Gastrocnemius medialis (tissue), 4 donors: ENCODE measurements at regions not wholly inside any gene's neighbourhood (a gene's known extent, or its start where the extent isn't known, plus 50 kb on each side); places are given as distances from the start of the nearest gene placed in this dataset.

Experiments used
- ATAC-seq, 2 donors: fragments of 150-250 bp; one replicate each; pipeline ENCODE4 v1.9.1; 2016
- DNase-seq, 2 donors: peaks; one replicate each; pipeline ENCODE4 v3.0.0-alpha.2; 2019
- H3K27ac ChIP-seq, 4 donors: fragments of 200-600 bp; sonication (generic); 1 replicate in 1 of 4; 2 replicates in 3 of 4; pipeline ENCODE4 v1.5.1; 2016 to 2018; ENCODE audit warnings: mild to moderate bottlenecking in 2 of 4, moderate library complexity in 1 of 4
- H3K27me3 ChIP-seq, 3 donors: fragments of 200-600 bp; sonication (generic) in 2 of 3; 1 replicate in 1 of 3; 2 replicates in 2 of 3; pipeline versions ENCODE4 v1.5.1 to v1.6.0; 2016 to 2019; ENCODE audit warnings: mild to moderate bottlenecking in 1 of 3, moderate library complexity in 1 of 3
- H3K36me3 ChIP-seq, 2 donors: fragments of 200-600 bp; sonication (generic) in 1 of 2; one replicate each; pipeline ENCODE4 v1.5.1; 2017 to 2018
- H3K4me1 ChIP-seq, 2 donors: fragments of 200-600 bp; sonication (generic) in 1 of 2; one replicate each; pipeline ENCODE4 v1.5.1; 2016 to 2017; ENCODE audit warnings: mild to moderate bottlenecking in 2 of 2
- H3K4me3 ChIP-seq, 4 donors: fragments of 200-600 bp; sonication (generic) in 3 of 4; 1 replicate in 1 of 4; 2 replicates in 3 of 4; pipeline ENCODE4 v1.5.1; 2016 to 2019; ENCODE audit warnings: mild to moderate bottlenecking in 2 of 4
- H3K9me3 ChIP-seq, 3 donors: fragments of 200-600 bp; sonication (generic) in 2 of 3; 1 replicate in 1 of 3; 2 replicates in 2 of 3; pipeline ENCODE4 v1.5.1; 2016 to 2019
- CTCF ChIP-seq, 5 experiments: fragments of 450-650 bp in 3 of 5; fragments of 200-600 bp in 2 of 5; sonication (generic) in 2 of 5; IDR thresholded peaks in 4 of 5; conservative IDR thresholded peaks in 1 of 5; 1 replicate in 4 of 5; 2 replicates in 1 of 5; pipeline ENCODE4 v1.5.1; 2016 to 2019; ENCODE audit warnings: antibody characterized with exemption in 5 of 5, mild to moderate bottlenecking in 3 of 5, moderate library complexity in 3 of 5
- POLR2A ChIP-seq, 2 donors: fragments of 450-650 bp; IDR thresholded peaks; one replicate each; pipeline ENCODE4 v1.6.1; 2017; ENCODE audit warnings: antibody characterized with exemption in 2 of 2, mild to moderate bottlenecking in 2 of 2, moderate library complexity in 2 of 2
- in situ Hi-C, 4 donors: fragments of 200-750 bp; cut with MboI; loops; one replicate each; pipeline versions ENCODE4 v1.15.0 to v1.8.0; 2017; ENCODE audit warnings: low sequenced_read_pairs in 4 of 4
- intact Hi-C: fragments of 100-400 bp; cut with DNase I; formaldehyde crosslinking; loops from one replicate; pipeline ENCODE4 v1.15.1; 2023; ENCODE audit warnings: low total_unique reads

DNA sequence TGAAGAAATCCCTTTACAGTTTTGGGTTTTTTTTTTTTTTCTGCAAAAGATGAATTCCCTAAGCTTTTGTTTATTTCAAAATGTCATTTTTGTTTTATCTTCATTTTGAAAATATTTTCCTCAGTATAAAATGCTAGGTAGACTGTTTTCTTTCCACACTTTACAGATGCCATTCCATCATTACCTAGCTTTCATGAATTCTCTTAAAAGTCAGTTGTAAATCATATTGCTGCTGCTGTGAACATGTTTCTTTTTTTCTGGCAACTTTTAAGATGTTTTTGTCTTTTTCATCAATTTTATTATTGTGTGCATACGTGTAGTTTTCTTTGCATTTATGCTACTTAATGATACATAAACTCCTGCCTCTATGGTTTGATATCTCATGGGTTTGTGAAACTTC, 168.3 kb downstream of the FAXC start:
- no peak overlapping the region for H3K27ac ChIP-seq
- no peaks in the 10 kb centered on the region for H3K36me3 ChIP-seq
- H3K27me3 ChIP-seq, result no peaks in the 10 kb centered on the region
- intact Hi-C loops (no loop called here), in situ Hi-C loops (no loop called here)
- DNase-seq (no peak), ATAC-seq (no peak)
- H3K4me1 ChIP-seq, result peaks cover 0 to 7% of the 10 kb centered on the region in 2 donors
- peaks cover 0 to 5% (median 4%) of the 10 kb centered on the region in 3 donors for H3K9me3 ChIP-seq
- no peak for TF ChIP-seq POLR2A (IDR thresholded peaks at IDR 0.05)
- no peak for TF ChIP-seq CTCF (IDR thresholded peaks at IDR 0.05 in 4 of 5, conservative IDR thresholded peaks at IDR 0.05 in 1 of 5)
- no peak overlapping the region for H3K4me3 ChIP-seq

DNA sequence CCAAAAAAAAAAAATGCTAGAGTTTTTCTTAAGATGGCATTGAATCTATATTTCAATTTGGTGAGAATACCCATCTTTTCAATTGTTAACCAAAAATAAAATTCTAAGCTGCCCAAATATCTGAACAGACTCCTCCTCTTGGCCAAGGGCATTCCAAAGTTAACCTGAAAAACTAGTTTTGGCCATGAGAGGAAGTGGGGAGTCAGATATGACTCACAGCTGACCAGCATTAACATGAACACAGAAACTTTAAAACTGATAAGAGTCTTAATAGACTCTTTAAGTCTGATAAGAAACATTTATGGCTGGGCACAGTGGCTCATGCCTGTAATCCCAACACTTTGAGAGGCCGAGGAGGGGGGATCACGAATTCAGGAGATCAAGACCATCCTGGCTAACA, 171.3 kb downstream of the FAXC start:
- Histone ChIP-seq H3K27ac (no peak overlapping the region), H3K9me3 (peaks cover 0 to 5% (median 4%) of the 10 kb centered on the region in 3 donors), H3K4me1 (no peaks in the 10 kb centered on the region), H3K27me3 (no peaks in the 10 kb centered on the region), H3K4me3 (no peak overlapping the region), H3K36me3 (no peaks in the 10 kb centered on the region)
- no peak for ATAC-seq
- no peak for TF ChIP-seq POLR2A (IDR thresholded peaks at IDR 0.05)
- no peak for TF ChIP-seq CTCF (IDR thresholded peaks at IDR 0.05 in 4 of 5, conservative IDR thresholded peaks at IDR 0.05 in 1 of 5)
- no peak for DNase-seq
- in situ Hi-C loops, result no loop called here
- intact Hi-C loops, result no loop called here

- Histone ChIP-seq H3K4me3 (no peak overlapping the region), H3K4me1 (no peaks in the 10 kb centered on the region), H3K27ac (no peak overlapping the region), H3K27me3 (no peaks in the 10 kb centered on the region), H3K36me3 (no peaks in the 10 kb centered on the region), H3K9me3 (peaks cover 0 to 5% (median 4%) of the 10 kb centered on the region in 3 donors)
- ATAC-seq (no peak), DNase-seq (no peak)
- TF ChIP-seq POLR2A (IDR thresholded peaks at IDR 0.05) (no peak), CTCF (IDR thresholded peaks at IDR 0.05 in 4 of 5, conservative IDR thresholded peaks at IDR 0.05 in 1 of 5) (no peak)
- in situ Hi-C loops (no loop called here), intact Hi-C loops (no loop called here)
Measured at GRCh38 chr6:99177736-99178135, 171.7 kb downstream of the FAXC start.

- no peak overlapping the region for H3K27ac ChIP-seq
- H3K9me3 ChIP-seq, result no peaks in the 10 kb centered on the region
- H3K27me3 ChIP-seq, result no peaks in the 10 kb centered on the region
- H3K4me3 ChIP-seq, result no peak overlapping the region
- intact Hi-C loops, result no loop called here
- no peaks in the 10 kb centered on the region for H3K4me1 ChIP-seq
- in situ Hi-C loops, result no loop called here
- TF ChIP-seq CTCF (IDR thresholded peaks at IDR 0.05 in 4 of 5, conservative IDR thresholded peaks at IDR 0.05 in 1 of 5) (no peak), POLR2A (IDR thresholded peaks at IDR 0.05) (no peak)
- DNase-seq (no peak), ATAC-seq (no peak)
- no peaks in the 10 kb centered on the region for H3K36me3 ChIP-seq
Measured at GRCh38 chr6:99165838-99166237, 183.6 kb downstream of the FAXC start.

DNA sequence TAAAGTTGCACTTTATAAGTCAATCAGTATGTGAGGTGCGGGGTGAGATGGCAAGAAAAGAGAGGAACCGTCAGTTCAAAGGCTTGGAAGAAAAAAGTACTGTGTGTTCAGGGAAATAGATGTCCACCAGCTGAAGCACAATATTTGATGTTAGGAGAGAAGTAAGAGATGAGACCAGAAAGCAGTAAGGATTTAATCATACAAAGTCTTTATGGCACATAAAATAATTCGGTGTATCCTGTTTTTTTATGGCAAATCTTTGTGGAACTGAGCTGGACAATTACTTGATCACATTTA, 197.2 kb downstream of the FAXC start:
- in situ Hi-C loops, result no loop called here
- ATAC-seq, result no peak

More for the DNA sequence above, 197.2 kb downstream of the FAXC start:
- H3K27ac ChIP-seq, result no peak overlapping the region
- H3K27me3 ChIP-seq, result no peaks in the 10 kb centered on the region
- DNase-seq, result no peak
- intact Hi-C loops, result no loop called here
- TF ChIP-seq POLR2A (IDR thresholded peaks at IDR 0.05) (no peak), CTCF (IDR thresholded peaks at IDR 0.05 in 4 of 5, conservative IDR thresholded peaks at IDR 0.05 in 1 of 5) (no peak)
- no peaks in the 10 kb centered on the region for H3K36me3 ChIP-seq
- no peaks in the 10 kb centered on the region for H3K4me1 ChIP-seq
- H3K9me3 ChIP-seq, result no peaks in the 10 kb centered on the region
- no peak overlapping the region for H3K4me3 ChIP-seq
